IMR-90 (cell line): ENCODE measurements at regions not wholly inside any gene's neighbourhood (a gene's known extent, or its start where the extent isn't known, plus 50 kb on each side); places are given as distances from the start of the nearest gene placed in this dataset.

ENCODE experiments used
- ATAC-seq: fragments of 200-7000 bp; cut with Tn5 transposase; 2 replicates; pipeline ENCODE4 v1.9.1; 2020; ENCODE audit warnings: low read depth, mild to moderate bottlenecking, moderate library complexity
- BruUV-seq: library from RNA; stranded (reverse); fragments of 400-500 nt; replicated peaks from 2 replicates; lab custom pipeline; 2021; lab: Mats Ljungman, UMichigan
- CTCF ChIA-PET: fragments of 300-600 bp; formaldehyde crosslinking; extraction: SDS; loops from one replicate; lab custom pipeline; 2021; ENCODE audit warnings: antibody characterized with exemption; lab: Yijun Ruan, JAX
- POLR2A ChIA-PET: fragments of 300-600 bp; sonication (Branson Sonifier 250); formaldehyde crosslinking; loops from one replicate; lab custom pipeline; 2022; ENCODE audit warnings: antibody characterized with exemption; ENCODE audit not compliant: unreplicated experiment; lab: Charles Lee
- DNase-seq: peaks from one replicate; pipeline ENCODE4 v3.0.0; 2013
- H2AFZ ChIP-seq: replicated peaks from 2 replicates; pipeline ENCODE3; 2013; ENCODE audit warnings: low read length, mild to moderate bottlenecking; ENCODE audit not compliant: poor library complexity
- H2AK5ac ChIP-seq: 2 replicates; pipeline ENCODE4 v1.6.1; 2013; ENCODE audit warnings: low read depth, low read length, inconsistent platforms
- H2AK9ac ChIP-seq: replicated peaks from 2 replicates; pipeline ENCODE3; 2013; ENCODE audit warnings: mild to moderate bottlenecking, low read depth, low read length, moderate library complexity; ENCODE audit not compliant: poor library complexity
- H2BK120ac ChIP-seq: 2 replicates; pipeline ENCODE4 v1.6.1; 2013; ENCODE audit warnings: low read depth, low read length, inconsistent platforms
- H2BK15ac ChIP-seq: 3 replicates; pipeline ENCODE4 v1.6.1; 2013; ENCODE audit warnings: low read depth, low read length, inconsistent platforms
- H2BK20ac ChIP-seq: 2 replicates; pipeline ENCODE4 v1.6.1; 2013; ENCODE audit warnings: low read depth, mild to moderate bottlenecking, inconsistent platforms, low read length, moderate library complexity
- H2BK5ac ChIP-seq: 2 replicates; pipeline ENCODE4 v1.6.1; 2013; ENCODE audit warnings: mild to moderate bottlenecking, low read depth, low read length, inconsistent platforms; ENCODE audit not compliant: poor library complexity, severe bottlenecking
- H3K14ac ChIP-seq: replicated peaks from 2 replicates; pipeline ENCODE4 v1.6.1; 2013; ENCODE audit warnings: low read depth, low read length, inconsistent platforms
- H3K18ac ChIP-seq: 2 replicates; pipeline ENCODE4 v1.6.1; 2013; ENCODE audit warnings: low read depth, low read length, control low read depth
- H3K23ac ChIP-seq: 2 replicates; pipeline ENCODE4 v1.6.1; 2013; ENCODE audit warnings: low read depth, low read length, inconsistent platforms
- H3K27ac ChIP-seq: 2 replicates; pipeline ENCODE4 v1.5.1; 2013; ENCODE audit warnings: mild to moderate bottlenecking, control low read depth, low read length; ENCODE audit not compliant: insufficient read depth
- H3K27me3 ChIP-seq: 2 replicates; pipeline ENCODE4 v1.6.1; 2013; ENCODE audit warnings: low read length; ENCODE audit not compliant: control insufficient read depth, insufficient read depth
- H3K36me3 ChIP-seq: 2 replicates; pipeline ENCODE4 v1.6.1; 2013; ENCODE audit warnings: low read length, mixed read lengths; ENCODE audit not compliant: control insufficient read depth, insufficient read depth
- H3K4ac ChIP-seq: 2 replicates; pipeline ENCODE4 v1.6.1; 2013; ENCODE audit warnings: low read depth, low read length, inconsistent platforms
- H3K4me1 ChIP-seq: 2 replicates; pipeline ENCODE4 v1.6.1; 2013; ENCODE audit warnings: low read length, mixed read lengths; ENCODE audit not compliant: control insufficient read depth, insufficient read depth
- H3K4me2 ChIP-seq: 2 replicates; pipeline ENCODE4 v1.6.1; 2013; ENCODE audit warnings: low read depth, mild to moderate bottlenecking, control low read depth, low read length, moderate library complexity
- H3K4me3 ChIP-seq: 2 replicates; pipeline ENCODE4 v1.5.1; 2013; ENCODE audit warnings: low read depth, mild to moderate bottlenecking, control low read depth, low read length, moderate library complexity; ENCODE audit not compliant: insufficient read depth
- H3K56ac ChIP-seq: 2 replicates; pipeline ENCODE4 v1.6.1; 2013; ENCODE audit warnings: low read length, inconsistent platforms; ENCODE audit not compliant: insufficient read depth; ENCODE audit errors: extremely low read depth
- H3K79me1 ChIP-seq, 2 experiments: 2 replicates each; pipeline ENCODE4 v1.6.1; 2013; ENCODE audit warnings: low read length in 2 of 2, inconsistent platforms in 1 of 2, low read depth in 1 of 2
- H3K9ac ChIP-seq: 2 replicates; pipeline ENCODE4 v1.6.1; 2013; ENCODE audit warnings: low read depth, low read length, control low read depth
- H3K9me1 ChIP-seq: 2 replicates; pipeline ENCODE4 v1.6.1; 2013; ENCODE audit warnings: low read length, inconsistent platforms; ENCODE audit not compliant: insufficient read depth
- H3K9me3 ChIP-seq: 2 replicates; pipeline ENCODE4 v1.6.1; 2013; ENCODE audit warnings: low read length; ENCODE audit not compliant: control insufficient read depth, insufficient read depth
- H4K20me1 ChIP-seq: 2 replicates; pipeline ENCODE4 v1.6.1; 2013; ENCODE audit warnings: low read length, inconsistent platforms; ENCODE audit not compliant: insufficient read depth
- H4K5ac ChIP-seq: 2 replicates; pipeline ENCODE4 v1.6.1; 2013; ENCODE audit warnings: mild to moderate bottlenecking, low read depth, low read length, control low read depth
- H4K8ac ChIP-seq, 2 experiments: 2 replicates each; pipeline ENCODE4 v1.6.1; 2013; ENCODE audit warnings: low read depth in 2 of 2, low read length in 2 of 2, control low read depth in 1 of 2, inconsistent platforms in 1 of 2
- H4K91ac ChIP-seq: 2 replicates; pipeline ENCODE4 v1.6.1; 2013; ENCODE audit warnings: low read depth, low read length, inconsistent platforms; ENCODE audit not compliant: insufficient read depth
- BHLHE40 ChIP-seq: fragments of 150-350 bp; IDR thresholded peaks from 2 replicates; pipeline ENCODE4 v1.6.1; 2016; ENCODE audit warnings: mild to moderate bottlenecking, low read depth, low read length
- CEBPB ChIP-seq: IDR thresholded peaks from 2 replicates; pipeline ENCODE4 v1.6.1; 2012; ENCODE audit warnings: low read depth, low read length, improper control_type of control experiment
- CHD1 ChIP-seq: IDR thresholded peaks from 2 replicates; pipeline ENCODE4 v1.6.1; 2012; ENCODE audit warnings: low read depth, low read length, improper control_type of control experiment
- CTCF ChIP-seq: conservative IDR thresholded peaks from 2 replicates; pipeline ENCODE4 v1.5.1; 2012; ENCODE audit warnings: mild to moderate bottlenecking, low read depth, low read length, improper control_type of control experiment
- ELK1 ChIP-seq: fragments of 150-350 bp; IDR thresholded peaks from 2 replicates; pipeline ENCODE4 v1.6.1; 2016; ENCODE audit warnings: low read depth, mild to moderate bottlenecking, low read length, moderate library complexity, borderline replicate concordance
- FOS ChIP-seq: fragments of 150-350 bp; IDR thresholded peaks from 2 replicates; pipeline ENCODE4 v1.6.1; 2016; ENCODE audit warnings: low read depth, low read length
- MAFK ChIP-seq: IDR thresholded peaks from 2 replicates; pipeline ENCODE4 v1.6.1; 2012; ENCODE audit warnings: low read depth, low read length, improper control_type of control experiment
- MXI1 ChIP-seq: IDR thresholded peaks from 2 replicates; pipeline ENCODE4 v1.6.1; 2012; ENCODE audit warnings: low read depth, mild to moderate bottlenecking, low read length, moderate library complexity, borderline replicate concordance
- NFE2L2 ChIP-seq: fragments of 150-350 bp; IDR thresholded peaks from 2 replicates; pipeline ENCODE4 v1.6.1; 2016; ENCODE audit warnings: low read depth, mild to moderate bottlenecking, low read length
- POLR2A ChIP-seq: IDR thresholded peaks from 2 replicates; pipeline ENCODE4 v1.6.1; 2012; ENCODE audit warnings: mild to moderate bottlenecking, low read depth, low read length
- RAD21 ChIP-seq: IDR thresholded peaks from 2 replicates; pipeline ENCODE4 v1.6.1; 2012; ENCODE audit warnings: low read length, improper control_type of control experiment
- RCOR1 ChIP-seq: IDR thresholded peaks from 2 replicates; pipeline ENCODE4 v1.6.1; 2012; ENCODE audit warnings: mild to moderate bottlenecking, low read length, improper control_type of control experiment; ENCODE audit not compliant: insufficient replicate concordance
- RFX5 ChIP-seq: IDR thresholded peaks from 2 replicates; pipeline ENCODE4 v1.8.0; 2012; ENCODE audit warnings: low read depth, mild to moderate bottlenecking, low read length, moderate library complexity
- SMC3 ChIP-seq: fragments of 150-350 bp; IDR thresholded peaks from 2 replicates; pipeline ENCODE4 v1.6.1; 2016; ENCODE audit warnings: low read depth, mild to moderate bottlenecking, antibody characterized with exemption, low read length, moderate library complexity
- USF2 ChIP-seq: fragments of 150-350 bp; IDR thresholded peaks from 2 replicates; pipeline ENCODE4 v1.6.1; 2017; ENCODE audit warnings: mild to moderate bottlenecking, antibody characterized with exemption, low read length, low read depth
- WGBS, 2 experiments: methylation state at CpG; one replicate each; pipeline versions ENCODE4 v1.1.5 to v1.1.7; 2013; ENCODE audit warnings: missing lambda C conversion rate in 2 of 2; ENCODE audit not compliant: insufficient read length in 1 of 2; ENCODE audit errors: extremely low coverage in 2 of 2; 5-methylcytosine and 5-hydroxymethylcytosine counted together
- dilution Hi-C: fragments of 300-500 bp; cut with HindIII; formaldehyde crosslinking; loops from one replicate; pipeline ENCODE4 v1.14.3; 2018; ENCODE audit warnings: low sequenced_read_pairs; ENCODE audit not compliant: unreplicated experiment
- in situ Hi-C: fragments of 300-500 bp; cut with MboI; formaldehyde crosslinking; loops from 3 replicates; pipeline ENCODE4 v1.14.3; 2019; ENCODE audit warnings: low sequenced_read_pairs, inconsistent platforms, mixed read lengths
- intact Hi-C: fragments of 100-400 bp; cut with micrococcal nuclease; formaldehyde crosslinking; loops from 2 replicates; pipeline ENCODE4 v1.10.0; 2022

GRCh38 chrX:27251369-27251768 lies 211.8 kb downstream of the PPP4R3C start:
- TF ChIP-seq SMC3 (no peak), BHLHE40 (no peak), NFE2L2 (no peak), ELK1 (no peak), MXI1 (no peak), CHD1 (no peak), MAFK (no peak), POLR2A (no peak), FOS (no peak), CEBPB (no peak), CTCF (no peak), RCOR1 (no peak), RFX5 (no peak), USF2 (no peak), RAD21 (no peak)
- no peak for DNase-seq
- ChIA-PET CTCF (no interaction called here), POLR2A (no interaction called here)
- no peak overlapping the region for H2AFZ ChIP-seq
- ATAC-seq, result no peak
- H3K79me1 ChIP-seq, result no peaks in the 10 kb centered on the region
- in situ Hi-C loops (no loop called here), dilution Hi-C loops (no loop called here), intact Hi-C loops (no loop called here)
- H3K18ac ChIP-seq, result no peak overlapping the region
- H3K56ac ChIP-seq, result no peak overlapping the region
- no peak overlapping the region for H2AK9ac ChIP-seq
- H2AK5ac ChIP-seq, result no peak overlapping the region
- H2BK15ac ChIP-seq, result no peak overlapping the region
- no peaks in the 10 kb centered on the region for H4K20me1 ChIP-seq
- H3K9me3 ChIP-seq, result no peaks in the 10 kb centered on the region
- H4K5ac ChIP-seq, result no peak overlapping the region
- no peaks in the 10 kb centered on the region for H3K36me3 ChIP-seq
- H3K4me3 ChIP-seq, result no peak overlapping the region
- H3K9ac ChIP-seq, result no peak overlapping the region
- no CpG with 5 or more reads among the region's 3 CpGs for WGBS, 2 experiments
- no peak overlapping the region for H3K14ac ChIP-seq
- no peak overlapping the region for H2BK120ac ChIP-seq
- H3K27ac ChIP-seq, result no peak overlapping the region
- H3K4me1 ChIP-seq, result no peaks in the 10 kb centered on the region
- H3K4me2 ChIP-seq, result no peak overlapping the region
- no peaks in the 10 kb centered on the region for H3K9me1 ChIP-seq
- H3K23ac ChIP-seq, result no peak overlapping the region
- H4K91ac ChIP-seq, result no peak overlapping the region
- H2BK5ac ChIP-seq, result no peak overlapping the region
- no peak overlapping the region for H3K4ac ChIP-seq
- no TSS peak for BruUV-seq
- H3K27me3 ChIP-seq, result no peaks in the 10 kb centered on the region
- H4K8ac ChIP-seq, result no peak overlapping the region
- no peak overlapping the region for H2BK20ac ChIP-seq
